Ureter (tissue), 1 donor: ENCODE measurements at regions not wholly inside any gene's neighbourhood (a gene's known extent, or its start where the extent isn't known, plus 50 kb on each side); places are given as distances from the start of the nearest gene placed in this dataset.

Experiments used
- DNase-seq: peaks from one replicate; pipeline ENCODE4 v3.0.0-alpha.2; 2020; ENCODE audit warnings: low spot score
- donor health status: DM: yes; HTN: yes; CAD: no.

DNA sequence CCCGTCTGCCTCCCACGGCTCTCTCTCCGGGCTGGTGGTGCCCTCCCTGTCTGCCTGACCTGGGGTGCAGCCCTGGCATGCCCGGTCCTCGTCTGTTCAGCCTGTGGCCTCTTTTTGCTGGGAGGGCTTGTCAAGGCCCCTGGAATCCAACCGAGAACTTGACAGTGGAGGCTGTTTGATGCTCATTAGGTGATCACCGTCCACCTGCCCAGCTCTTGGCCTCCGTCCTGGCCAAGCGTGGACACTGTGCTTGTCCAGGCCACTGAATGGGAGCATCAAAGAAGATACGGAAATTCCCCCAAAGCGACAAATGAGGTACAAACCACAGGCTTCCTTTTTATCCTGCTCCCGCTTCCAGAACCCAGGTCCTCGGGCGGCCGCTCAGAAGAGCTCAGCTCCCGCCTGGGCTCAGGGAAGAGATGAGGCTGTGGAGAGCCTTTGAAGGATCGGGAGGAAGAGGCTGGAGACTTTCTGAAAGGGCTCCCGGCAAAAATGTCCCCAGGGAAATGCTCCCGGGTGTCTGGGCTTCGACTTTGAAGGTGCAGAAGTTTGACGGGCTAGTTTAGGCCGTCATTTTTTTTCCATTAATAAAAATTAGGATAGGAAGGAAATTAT, 1273.9 kb downstream of the BRD1 start:
- DNase-seq: no peak

DNA sequence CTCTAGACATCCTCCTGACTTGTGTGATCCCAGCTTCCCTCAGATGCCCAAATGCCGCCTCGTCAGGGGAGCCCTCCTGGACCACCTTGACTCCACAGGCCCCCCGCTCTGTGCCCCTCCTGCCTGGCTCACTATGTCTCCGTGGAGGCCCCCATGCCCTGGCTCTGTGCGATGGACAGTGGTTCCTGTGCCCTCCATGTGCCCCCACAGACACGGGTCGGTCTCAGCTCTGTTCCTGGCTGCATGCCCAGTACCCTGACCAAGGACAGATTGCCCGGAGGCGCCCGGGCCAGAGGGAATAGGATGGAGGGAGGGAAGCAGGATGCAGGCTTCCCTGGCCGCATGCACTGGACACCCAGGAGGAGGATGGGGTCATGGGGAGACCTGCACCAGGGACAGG, 1274.6 kb downstream of the BRD1 start:
- DNase-seq: no peak

DNA sequence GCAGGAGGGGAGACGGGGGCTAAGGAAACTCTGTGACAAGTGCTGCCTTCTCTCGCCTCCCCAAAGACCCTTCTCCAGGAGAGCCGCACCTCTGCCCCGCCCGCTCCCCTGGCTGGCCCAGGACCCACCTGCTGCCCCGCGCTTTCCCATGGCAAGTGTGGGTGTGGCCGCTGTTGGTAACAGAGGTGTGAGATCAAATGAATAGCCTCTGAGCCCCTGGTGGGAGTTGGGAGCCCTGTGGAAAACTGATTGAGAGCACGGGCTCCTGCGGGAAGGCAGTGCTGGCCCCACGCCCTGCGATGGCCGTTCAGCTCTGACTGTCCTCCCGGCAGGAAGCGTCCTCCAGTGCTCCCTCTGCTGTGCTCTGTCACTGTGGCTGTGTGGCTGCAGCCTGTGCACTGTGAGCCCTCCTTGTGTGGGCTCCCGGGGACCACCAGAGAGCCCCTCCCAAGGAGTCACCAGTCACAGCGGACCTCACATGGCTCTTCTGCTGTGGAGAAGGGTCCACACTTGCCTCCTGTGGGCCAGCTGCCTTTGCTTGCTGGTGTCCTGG, 1275.9 kb downstream of the BRD1 start:
- DNase-seq: no peak

DNA sequence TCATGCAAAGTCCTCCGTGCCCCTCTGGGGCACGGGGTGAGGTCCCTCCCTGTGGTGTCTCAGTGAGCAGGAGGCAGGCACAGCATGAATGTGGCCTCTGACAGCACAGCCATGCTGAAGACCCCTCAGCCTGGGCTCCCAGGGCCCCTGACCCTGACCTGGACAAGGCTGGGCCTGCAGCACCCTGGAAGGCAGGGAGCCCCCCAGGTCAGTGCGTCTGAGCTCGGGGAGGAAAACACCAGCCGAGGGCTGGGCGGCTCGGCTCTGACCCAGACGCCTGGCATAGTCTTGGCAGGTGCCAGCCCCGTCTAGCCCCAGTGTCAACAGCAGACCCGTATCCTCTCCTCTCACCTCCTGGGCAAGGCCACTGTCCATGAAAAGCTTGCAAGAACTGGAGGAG, 1276.6 kb downstream of the BRD1 start:
- no peak for DNase-seq

DNA sequence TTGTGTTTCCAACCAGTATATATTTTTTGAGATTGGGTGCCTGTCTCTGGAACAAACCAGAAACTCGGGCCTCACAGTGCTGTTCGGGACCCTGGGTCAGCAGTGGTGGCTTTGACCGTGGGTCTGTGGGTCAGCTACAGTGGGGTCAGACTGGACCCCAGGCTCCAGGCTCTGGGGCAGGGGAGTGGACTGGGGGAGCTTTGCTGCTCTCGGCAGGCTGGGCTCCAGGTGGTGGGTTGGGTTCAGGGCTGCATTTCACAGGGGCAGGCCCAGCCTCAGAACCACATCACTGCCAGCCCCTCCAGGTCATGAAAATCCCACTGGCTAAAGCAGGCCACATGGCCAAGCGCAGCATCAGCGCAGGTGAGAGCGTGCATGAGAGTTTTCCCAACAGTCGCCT, 1279.3 kb downstream of the BRD1 start:
- DNase-seq: no peak

DNA sequence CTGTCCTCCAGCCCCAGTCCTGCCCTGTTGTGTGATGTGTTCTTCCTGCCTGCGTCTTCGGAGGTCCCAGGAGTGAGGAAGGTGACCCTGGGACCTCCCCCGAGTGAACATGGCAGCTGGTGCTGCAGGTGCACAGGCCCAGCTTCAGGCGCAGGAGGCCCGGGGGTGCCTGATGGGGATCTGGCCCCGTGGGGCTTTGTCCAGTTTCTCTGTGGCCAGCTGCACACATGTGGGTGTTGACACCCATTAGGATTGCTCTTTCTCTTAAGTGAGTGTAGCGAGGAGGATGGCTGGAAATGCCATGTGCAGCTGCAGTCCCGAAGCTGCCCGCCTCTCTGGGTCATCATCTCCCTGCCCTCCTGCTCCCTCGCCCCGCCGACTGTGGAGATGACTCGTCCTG, 1279.7 kb downstream of the BRD1 start:
- no peak for DNase-seq

DNA sequence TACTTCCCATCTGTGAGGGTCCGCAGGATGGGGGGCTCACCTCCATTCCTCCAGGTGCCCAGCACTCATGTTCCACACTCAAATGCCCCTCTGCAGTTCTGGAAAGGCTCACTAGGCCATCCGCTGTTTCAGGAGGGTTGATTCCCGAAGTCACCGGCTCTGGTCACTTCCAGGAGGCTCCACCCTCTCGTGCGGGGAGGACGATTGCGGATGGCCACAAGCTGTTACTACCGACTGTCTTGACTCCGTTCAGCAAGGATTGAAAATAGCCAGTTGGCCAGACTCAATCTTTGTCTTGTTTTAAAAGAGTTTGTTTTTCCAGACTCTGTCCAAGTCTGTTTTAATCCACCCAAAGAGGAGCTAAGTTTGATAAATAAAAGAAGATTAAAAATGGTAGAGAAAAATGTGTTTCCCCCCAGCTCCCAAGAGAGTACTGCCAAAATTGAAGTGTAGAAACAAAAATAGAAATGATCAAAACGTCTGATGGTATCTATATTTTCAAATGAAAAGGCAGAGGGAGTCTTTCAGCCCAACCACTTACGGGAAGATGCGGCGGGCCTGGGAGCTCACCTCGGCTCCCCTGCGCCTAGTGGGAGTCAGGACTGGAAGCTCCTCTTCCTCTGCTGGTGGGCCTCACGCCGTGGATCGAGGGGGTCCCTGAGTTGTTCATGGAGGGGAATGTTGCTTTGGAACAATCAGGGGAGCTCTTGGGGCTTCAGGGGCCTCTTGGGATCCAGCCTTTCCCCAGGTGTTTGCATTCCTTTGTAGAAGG, 1280.8 kb downstream of the BRD1 start:
- DNase-seq: no peak

DNA sequence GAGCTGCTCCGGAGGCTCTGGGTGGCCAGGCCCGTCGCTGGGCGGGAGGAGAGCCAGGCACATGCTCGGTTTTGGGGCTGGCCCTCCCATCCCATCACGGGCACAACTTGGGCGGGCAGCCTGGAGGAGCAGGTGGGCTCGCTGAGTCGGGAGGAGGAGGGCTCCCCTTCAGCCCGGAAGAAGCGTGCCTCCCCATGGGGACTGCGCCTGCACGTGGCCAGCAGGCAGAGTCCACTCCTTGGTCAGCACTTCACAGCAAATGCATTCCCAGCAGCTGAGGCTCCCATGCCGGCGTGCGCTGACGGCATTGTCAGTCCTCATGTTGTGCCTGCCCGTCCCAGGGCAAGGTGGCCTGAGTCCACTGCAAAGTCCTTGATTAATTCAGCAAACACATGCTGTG, 1281.7 kb downstream of the BRD1 start:
- DNase-seq: no peak

DNA sequence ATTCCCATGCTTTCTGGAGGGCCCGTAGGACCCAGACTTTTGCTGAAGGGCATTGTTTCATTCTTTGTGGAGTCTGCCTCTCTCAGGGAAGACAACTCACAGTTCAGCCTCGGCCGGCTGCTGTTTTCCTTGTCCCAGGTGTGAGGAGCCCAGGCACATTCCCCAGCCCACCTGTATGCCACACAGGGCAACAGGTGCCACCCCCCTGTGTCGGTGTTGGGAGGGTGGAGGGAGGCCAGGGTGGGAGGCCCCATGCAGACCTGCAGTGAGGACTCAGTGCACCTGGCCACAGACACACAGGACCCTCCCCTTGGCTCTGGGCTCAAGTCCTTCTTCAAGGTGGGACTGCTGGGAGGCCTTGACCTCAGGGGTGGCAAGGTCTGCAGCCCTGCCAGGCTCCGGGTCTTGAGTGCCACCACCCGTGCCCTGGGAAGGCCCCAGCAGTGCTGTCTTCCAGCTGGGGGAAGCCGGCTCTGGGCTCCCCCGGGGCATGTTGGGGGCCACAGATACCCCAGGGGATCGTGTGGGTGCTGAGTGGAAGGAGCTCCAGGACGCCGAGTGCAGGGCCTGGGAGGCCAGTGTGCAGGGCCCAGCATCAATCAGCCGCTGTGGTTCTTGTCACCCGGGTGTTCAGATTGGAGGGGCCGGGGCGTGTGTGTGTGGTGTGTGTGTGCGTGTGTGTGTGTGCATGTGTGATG, 1286.1 kb downstream of the BRD1 start:
- no peak for DNase-seq

DNA sequence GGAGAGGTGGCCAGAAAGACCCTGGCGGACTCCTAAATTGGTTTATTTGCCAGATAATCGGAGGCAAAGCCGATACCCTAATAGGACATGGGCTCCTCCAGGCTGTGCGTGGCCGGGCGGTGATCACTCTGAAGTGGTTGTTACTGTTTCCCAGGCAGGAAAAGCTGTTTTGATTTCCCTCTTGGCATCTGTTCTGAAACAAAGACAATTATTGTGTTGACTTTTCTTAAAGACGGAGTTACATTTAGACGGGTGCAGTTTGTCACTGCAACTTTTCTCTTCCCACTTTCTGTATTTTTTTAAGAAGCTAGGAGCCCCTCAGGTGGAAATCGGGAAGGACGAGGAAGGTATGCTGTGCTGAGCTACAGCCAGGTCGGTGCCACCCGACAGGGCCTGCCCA, 1288.4 kb downstream of the BRD1 start:
- no peak for DNase-seq

DNA sequence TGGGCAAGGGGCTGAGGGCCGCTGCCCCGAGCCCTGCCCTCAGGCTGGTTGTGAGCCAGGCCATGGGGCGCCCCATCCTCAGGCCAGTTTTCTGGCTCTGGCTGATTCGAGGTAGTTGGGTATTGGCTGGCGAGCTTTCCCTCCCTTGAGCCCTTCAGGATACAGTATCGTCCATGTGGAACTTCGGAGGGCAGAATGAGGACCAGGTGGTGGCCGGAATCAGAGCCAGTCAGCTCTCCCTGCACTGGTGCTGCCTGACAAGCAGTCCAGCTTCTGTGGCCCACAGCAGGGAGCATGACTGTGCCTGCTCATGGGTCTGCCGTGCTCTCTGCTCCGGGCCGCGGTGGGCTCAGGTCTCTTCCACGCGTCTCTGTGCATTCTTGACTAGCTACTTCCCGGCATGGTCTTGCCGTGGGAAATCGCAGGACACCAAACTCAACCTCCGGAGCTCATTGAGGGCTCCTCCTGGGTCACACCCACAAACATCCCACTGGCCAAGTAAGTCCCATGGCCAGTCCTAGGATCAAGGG, 1289.3 kb downstream of the BRD1 start:
- DNase-seq: no peak

DNA sequence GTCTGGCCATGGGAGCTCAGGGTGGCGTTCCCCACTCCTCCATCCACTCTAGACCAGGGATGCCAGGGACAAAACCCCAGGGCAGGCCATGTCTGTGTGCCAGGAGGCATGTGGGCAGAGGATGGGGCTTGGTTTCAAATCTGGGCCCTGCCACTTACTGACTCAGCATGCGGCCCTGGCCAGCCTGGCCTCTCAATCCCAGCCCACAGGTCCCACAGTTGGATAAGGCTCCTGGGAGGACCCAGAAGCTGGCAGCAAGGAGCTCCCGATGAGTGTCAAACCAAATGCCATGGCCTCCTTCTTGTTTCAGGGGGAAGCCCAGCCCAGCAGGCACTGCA, 1290.4 kb downstream of the BRD1 start:
- no peak for DNase-seq

DNA sequence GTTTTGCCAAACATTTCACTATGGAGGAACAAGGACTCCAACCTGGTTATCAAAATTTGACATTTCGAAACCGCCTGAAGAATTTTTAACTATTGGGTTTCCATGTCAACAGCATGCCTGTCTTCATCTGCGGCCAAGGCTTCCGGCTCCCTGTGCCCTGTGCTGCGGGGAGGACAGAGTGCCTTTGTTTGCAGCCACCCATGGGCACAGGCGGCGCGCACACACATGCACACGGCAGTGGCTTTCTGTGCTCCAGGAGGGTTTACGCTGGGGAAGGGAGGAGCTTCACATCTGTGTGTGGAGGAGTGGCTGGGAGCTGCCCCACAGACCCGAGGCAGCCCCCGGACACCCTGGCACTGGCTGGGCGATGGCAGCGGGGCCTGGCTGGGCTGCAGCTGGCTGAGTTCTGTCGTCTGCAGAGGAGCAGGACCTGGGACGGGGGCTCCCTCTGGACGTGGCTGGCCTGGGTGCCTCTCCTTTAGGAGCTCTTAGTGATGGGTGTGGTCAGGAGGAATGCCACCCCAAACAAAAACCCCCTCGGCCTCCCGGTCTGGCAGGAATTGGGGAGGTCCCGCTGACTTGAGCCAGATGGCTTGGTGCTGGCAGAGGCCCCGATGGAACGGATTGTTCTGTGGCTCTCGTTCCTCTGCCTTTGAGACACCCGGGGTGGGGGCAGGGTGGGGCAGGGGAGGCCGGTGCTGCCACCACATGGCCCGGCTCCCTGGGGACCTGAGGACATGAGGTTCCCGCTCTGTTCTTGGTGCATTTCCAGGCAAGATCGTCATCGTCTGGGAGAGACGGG, 1290.9 kb downstream of the BRD1 start:
- no peak for DNase-seq

DNA sequence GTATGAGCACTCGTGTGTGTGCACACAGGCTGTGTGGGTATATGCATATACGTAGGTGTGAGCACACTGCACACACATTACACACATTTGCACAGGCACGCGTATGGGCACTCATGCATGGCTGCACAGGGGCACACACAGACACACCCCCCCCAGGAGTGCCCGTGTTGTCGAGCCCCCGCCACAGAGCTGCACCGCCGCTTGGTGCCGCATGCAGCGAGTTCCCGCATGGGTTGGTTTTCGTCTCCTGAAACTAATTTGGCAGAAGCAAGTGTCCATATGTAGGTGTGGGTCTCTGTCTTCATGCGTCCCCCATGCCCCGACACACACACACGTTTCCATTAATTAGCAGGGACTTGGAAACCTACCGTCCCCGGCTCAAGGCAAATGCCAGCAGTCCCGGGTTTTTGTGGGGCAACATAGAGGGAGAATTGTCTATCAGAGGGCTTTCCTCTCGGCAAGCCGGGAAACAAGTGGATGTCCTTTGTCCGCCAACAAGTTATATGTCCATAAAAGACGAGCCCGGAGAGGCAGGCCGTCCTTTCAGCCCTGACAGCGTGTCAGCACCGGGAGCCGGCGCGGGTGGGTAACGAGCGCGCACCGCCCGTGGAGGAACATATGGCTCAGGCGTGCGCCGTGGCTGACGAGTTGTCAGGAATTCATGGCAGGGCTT, 1291.7 kb downstream of the BRD1 start:
- no peak for DNase-seq

DNA sequence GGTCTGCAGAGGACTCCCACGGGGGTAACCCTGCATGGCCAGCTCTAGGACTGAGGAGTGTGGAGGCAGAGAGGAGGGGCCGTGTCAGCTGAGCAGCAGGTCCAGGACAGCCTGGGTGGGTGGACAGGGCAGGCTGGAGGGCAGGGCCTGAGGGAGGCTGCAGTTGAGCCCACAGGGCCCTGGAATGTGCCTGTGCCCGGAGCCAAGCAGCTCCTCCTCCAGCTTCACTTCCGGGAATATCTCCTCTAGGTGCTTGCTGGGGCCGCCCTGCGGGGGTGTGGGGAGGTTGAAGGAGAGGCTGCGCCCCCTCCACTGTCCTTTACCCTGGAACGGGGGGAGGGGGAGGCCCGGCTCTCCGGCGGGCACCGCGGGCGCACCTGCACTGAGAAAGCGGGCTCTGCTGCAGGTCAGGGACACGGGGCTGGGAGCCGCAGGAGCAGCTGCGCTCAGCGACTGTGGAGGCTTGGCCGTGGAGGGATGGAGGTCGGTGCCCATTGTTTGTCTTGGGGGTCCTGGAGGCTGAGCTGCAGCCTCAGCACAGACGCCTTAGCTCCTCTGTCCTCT, 1293.2 kb downstream of the BRD1 start:
- no peak for DNase-seq

DNA sequence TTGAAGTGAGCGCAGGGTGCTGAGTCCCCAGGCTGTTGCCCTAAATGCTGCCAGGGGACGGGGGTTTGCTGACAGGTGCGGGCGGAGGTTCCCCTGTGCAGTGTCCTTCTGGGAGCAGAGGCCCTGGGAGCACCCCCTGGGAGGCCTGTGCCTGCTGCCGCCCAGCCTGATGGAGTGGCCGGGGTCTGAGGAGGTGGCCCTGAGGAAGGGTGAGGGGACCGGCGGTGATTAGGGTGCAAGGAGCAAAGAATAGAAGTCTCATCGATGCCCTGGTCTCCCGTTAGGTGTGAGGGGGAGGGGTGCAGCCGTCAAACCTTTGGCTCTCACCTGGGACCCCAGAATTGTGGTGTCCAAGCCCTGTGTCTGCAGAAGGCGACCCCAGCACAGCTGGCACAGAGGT, 1294.7 kb downstream of the BRD1 start:
- DNase-seq: no peak

DNA sequence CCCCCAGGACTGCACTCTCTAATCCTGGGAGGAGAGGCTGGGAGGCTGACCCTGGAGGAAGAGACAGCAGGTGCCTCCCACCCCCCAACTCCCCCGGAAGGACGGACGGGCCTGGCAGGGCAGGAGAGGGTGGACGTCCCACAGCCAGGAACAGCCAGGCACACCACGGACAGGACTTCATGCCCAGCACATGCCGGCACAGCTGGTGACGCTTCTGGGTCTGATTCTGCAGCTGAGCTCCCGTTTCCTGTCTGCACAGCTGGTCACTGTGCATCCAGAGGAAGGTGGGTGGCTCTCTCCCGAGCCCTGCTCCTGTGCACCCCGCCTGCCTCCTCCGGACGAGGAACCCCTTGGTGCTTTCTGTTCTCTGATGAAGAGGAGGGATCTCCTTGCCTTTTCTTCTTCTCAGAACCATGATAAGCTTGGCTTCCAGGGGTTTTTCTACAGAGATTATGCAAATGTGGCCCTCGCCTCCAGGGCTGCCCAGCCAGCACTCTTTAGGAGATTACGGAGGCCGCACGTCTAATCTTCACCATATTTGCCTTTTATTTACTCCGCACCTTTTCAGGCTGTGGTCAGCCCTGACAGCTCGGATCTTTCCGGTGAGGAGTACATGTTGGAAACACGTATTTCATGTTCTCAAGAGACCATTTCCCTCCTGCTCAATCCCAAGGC, 1295.8 kb downstream of the BRD1 start:
- no peak for DNase-seq

DNA sequence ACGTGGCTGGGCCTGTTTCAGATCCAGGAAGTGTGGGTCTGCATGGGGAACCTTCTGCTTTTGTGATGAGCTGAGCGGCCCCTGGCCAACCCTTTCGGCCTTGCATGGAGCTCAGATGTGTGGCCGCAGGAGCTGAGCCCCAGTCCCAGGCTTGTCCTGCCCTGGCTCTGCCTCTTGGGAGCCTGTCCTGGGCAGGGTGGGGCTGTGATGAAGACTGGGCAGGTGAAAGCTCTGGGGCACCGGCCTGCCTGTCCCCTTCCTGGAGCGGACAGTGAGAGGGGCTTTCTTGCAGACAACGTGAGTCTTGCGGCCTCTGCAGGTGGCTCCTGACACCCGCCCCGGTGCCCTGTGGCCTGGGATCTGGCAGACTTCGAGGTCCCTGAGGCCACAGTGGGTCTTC, 1296.6 kb downstream of the BRD1 start:
- DNase-seq: no peak

DNA sequence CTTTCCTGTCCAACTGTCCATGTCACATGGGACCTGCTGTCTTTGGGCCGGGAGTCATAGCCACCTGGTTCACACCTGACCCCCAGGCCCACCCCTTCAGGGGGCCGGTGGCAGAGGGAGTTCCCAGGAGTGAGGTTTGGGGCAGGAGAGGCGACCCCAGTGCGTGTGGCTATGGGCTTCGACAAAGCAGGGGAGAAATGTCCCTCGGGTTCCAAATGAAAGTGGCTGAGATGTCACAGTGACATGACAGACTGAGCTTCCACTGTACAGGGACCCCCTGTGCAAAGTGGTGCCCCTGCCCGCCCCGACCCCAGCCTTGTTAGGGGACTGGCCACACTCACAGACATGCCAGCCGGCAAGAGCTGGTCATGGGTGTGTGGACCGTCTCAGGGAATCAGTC, 1297.0 kb downstream of the BRD1 start:
- no peak for DNase-seq

DNA sequence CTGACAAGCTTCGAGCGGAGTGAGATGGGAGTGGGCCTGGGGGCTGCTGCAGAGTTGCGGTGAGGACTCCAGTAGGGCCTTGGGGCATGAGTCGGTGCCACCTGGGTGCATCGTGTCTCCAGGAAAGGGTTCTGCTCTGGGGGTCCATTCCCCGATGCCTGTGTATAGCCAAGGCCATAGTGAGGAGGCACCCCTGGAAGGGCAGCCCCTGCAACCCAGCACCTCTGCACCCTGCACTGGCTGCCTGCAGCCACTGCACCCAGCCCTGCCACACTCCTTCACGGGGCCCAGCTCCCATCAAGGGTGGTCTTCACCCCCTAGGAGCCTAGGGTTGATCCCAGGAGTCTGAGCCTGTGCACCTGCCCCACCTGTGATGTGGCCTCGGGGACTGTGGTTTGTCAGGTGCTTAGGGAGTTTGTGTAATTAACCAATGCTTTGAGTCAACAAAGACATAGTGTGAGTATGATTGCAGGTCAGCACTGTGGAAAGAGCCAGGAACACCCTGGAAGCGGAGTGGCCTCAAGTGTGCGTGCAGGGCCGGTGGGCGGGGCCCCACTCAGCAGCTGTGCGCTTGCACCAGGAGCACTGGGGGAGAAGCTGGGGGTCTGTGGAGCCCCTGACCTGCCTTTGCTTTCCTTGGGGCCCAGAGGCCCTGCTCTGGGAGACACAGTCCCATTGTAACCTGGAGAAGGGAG, 1299.3 kb downstream of the BRD1 start:
- no peak for DNase-seq
